Stimulated activated CD4-positive, alpha-beta T cell treated with anti-CD3 and anti-CD28 coated beads, TNF-alpha, amount 100 ng/mL, for 4 hours (primary cell): ENCODE measurements at regions not wholly inside any gene's neighbourhood (a gene's known extent, or its start where the extent isn't known, plus 50 kb on each side); places are given as distances from the start of the nearest gene placed in this dataset.
"Not testable (repeated sequence)": the region's sequence is repeated elsewhere in the genome, so short reads cannot be mapped to it uniquely, and the experiment has no call there.

ENCODE experiments used
- DNase-seq, 3 experiments: peaks; one replicate each; pipeline ENCODE4 v3.0.0-alpha.2; 2020; ENCODE audit warnings: low read depth in 3 of 3

DNA sequence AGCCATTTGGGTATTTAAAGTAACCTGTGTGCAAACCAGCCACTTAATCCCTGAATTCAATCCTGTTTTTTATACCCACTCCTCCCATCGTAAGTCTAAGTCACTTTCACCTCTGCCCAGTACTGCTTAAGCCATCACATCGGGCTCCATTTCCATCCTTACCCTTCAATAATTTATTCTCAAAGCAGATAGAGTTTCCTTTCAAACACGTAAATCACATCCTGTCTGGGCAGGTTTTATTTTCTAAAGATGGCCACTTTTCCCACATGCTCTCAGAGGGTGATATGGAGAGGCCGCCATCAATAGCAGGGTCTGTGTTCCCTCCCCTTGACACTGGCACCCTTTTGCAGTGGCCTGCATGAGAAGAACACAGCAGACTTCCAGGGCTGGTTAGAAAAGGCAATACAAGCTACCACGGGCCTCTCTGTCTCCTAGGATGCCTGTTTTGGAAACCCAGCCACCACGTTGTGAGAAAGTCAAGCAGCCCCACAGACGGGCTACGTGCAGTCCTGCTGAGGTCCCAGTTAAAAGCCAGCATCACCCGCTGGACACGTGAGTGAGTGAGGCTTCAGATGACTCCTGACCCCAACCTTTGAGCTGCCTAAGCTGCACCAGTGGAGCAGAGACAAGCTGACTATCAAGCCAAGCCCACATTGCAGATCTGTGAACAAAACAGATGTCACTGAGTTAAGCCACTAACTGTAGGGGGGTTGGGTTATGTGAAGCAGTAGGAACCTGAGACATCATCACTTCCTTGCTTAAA lies 241.8 kb upstream of the SLCO3A1 start:
- DNase-seq, result no peak

DNA sequence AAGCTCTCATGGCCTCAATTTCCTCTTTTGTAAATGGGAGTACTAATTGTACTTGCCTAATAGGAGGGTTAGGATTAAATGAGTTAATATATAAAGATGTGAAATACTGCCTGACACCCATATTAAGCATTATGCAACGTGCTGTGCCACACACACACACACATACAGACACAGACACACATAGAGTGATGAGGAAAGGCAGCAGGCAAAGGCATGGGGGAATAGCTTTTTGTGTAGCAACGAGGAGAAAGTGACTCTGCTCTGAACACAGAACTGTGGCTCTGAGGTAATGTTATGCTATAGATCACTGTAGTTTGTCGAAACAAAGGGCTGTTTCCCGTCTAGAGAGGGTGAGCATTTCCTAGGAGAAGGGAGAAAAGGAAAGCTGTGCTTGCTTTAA lies 233.3 kb upstream of the SLCO3A1 start:
- DNase-seq, result no peak

DNA sequence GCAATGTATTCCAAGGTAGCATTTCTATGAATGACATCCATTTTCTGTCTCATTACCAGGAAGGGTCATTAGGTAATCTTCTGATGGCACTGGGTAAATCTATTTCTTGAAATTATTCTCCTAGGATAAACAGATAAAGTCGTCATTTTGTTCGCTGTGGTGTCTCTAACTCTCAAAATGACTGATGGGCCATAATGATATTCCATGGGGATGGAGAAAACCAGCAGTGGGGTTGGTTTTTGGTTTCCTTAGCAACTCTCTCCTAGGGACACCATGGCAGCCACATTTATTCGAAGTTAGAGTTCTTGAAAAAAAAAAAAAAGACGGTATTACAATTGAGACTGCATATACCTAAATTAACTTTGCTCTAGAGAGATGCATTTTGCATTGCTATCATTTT lies 231.3 kb upstream of the SLCO3A1 start:
- DNase-seq, result no peak

GRCh38 chr15:91622711-91623342 lies 230.7 kb upstream of the SLCO3A1 start:
- DNase-seq, result no peak

DNA sequence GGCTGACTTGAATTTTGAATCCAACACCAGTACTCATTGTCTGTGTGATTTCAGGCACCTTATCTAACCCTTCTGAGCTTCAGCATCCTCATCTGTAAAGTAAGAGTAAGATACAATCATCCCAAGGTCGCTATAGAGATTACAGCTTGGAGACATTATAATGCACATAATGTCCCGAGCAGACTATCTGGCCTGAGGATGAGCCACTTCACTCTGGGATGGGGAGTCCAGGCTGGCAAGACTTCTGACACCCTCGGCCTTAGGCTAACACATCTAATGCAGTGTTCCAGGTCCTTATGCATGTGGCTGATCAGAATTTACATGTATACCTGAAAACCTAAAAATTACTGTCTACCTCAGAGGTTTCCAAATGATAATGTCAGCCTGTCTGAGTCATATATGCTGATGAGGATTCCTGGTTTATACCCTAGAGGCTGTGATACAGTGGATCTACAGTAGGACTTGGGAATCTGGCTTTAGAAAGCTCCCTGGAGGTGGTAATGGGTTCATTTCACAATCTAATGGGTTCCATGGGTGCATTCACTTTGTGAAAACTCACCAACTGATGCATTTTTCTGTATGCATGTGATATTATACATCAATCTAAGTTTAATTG lies 229.0 kb upstream of the SLCO3A1 start:
- DNase-seq, result no peak

GRCh38 chr15:91625506-91625905 lies 228.0 kb upstream of the SLCO3A1 start:
- no peak for DNase-seq

GRCh38 chr15:91627473-91628278 lies 225.8 kb upstream of the SLCO3A1 start:
- no peak for DNase-seq

DNA sequence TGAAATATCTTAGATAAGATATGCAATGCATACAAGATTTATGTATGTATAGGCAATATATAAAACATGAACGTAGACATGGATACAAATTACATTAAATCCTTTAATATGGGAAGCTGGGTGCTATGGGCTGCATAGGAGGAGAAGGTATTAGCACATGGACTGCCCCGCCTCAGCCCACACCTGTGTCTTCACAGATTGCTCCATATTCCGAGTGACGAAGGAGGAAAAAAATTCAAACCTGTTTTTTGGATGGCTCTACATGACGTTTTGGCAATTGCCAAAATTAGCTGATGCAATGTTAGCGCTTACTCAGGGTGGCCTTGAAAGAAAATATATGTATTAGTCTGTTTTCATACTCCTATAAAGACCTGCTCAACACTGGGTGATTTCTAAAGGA lies 223.4 kb upstream of the SLCO3A1 start:
- DNase-seq, result no peak

GRCh38 chr15:91632176-91632575 lies 221.3 kb upstream of the SLCO3A1 start:
- DNase-seq, result no peak

DNA sequence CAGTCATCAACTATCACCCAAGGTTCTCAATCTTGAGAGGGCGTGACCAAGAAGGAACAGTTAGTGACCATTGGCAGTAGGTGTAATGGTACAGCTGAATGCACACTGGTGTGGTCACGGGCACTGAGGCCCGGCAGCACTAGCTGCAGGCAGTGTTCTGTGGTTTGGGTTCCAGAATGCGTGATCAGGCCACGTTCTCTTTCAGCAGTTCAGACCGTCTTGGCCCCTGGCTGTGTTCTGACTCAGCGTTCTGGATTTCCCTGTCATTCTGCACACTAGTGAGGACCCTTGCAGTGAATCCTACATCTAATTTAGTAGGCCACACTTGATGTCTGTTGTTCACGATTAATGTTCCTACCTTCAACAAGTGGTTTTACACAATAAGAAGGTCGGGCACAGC lies 220.5 kb upstream of the SLCO3A1 start:
- no peak for DNase-seq

DNA sequence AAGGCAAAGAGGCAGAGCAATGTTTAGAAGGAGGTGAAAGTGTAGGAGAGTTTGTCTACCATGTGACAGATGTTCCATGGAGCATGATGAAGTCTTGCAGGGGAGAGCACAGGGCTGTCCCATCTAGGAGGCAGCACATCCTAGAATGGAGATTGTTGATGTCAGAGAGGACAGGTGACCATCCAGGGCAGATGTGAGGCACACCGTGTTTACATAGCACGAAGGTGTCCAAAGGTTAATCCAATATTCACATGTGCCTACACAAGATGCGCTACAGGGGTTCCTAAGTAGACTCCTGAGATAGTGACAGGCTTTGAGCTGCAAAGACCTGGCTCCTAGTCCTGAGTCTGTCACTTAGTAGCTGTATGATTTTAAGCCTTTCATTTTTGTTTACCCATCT lies 219.3 kb upstream of the SLCO3A1 start:
- no peak for DNase-seq

GRCh38 chr15:91635080-91635479 lies 218.4 kb upstream of the SLCO3A1 start:
- no peak for DNase-seq

DNA sequence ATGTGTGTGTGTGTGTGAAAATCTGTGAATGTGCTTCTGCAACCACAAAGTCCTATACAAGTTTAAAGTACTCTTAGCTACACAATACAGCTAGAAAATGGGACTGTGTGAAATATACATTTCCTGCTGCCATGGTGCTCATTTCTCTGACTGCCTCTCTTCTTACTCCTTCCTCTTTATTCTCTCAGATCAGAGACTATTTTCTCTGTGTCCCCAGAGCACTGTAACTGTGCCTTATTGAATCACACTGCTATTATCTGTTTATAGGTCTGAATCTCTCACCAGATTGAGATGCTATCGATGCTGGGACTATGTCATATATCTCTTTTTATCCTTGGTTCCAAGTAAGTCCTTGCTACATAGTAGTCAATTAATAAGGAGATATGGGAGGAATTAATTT lies 217.9 kb upstream of the SLCO3A1 start:
- no peak for DNase-seq

- no peak for DNase-seq
Measured at GRCh38 chr15:91649016-91649415, 204.5 kb upstream of the SLCO3A1 start.

GRCh38 chr15:91649831-91650321 lies 203.6 kb upstream of the SLCO3A1 start:
- DNase-seq, result no peak

GRCh38 chr15:91651251-91651650 lies 202.3 kb upstream of the SLCO3A1 start:
- no peak for DNase-seq

DNA sequence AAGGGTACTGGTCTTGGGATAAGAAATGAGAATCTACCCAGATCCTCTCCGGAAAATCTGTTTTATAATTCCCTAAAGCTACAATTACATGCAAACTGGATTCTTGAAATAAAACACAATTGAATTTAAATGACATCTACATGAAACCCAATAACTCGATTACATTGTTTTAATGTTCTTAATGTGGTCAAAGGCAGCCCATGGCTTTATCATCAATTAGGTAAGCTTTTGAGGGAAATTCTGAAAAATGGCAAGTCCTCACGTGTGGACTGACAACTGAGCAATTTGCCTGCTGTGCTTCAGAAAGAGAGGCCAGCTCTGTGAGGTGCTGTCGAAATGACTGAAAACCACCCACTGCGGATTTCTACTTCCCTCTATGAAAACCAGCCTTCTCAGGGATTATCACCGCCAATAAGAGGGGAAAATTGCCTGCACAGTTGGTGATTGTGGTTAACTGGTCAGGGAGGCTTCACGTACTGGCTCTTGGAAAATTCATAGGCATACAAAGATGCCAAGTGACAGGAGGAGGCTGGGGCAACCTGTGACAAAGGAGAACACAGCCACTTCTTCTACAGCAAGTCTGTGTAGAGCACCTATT lies 200.8 kb upstream of the SLCO3A1 start:
- no peak for DNase-seq

GRCh38 chr15:91655563-91656290 lies 197.8 kb upstream of the SLCO3A1 start:
- DNase-seq, result not testable (repeated sequence)

DNA sequence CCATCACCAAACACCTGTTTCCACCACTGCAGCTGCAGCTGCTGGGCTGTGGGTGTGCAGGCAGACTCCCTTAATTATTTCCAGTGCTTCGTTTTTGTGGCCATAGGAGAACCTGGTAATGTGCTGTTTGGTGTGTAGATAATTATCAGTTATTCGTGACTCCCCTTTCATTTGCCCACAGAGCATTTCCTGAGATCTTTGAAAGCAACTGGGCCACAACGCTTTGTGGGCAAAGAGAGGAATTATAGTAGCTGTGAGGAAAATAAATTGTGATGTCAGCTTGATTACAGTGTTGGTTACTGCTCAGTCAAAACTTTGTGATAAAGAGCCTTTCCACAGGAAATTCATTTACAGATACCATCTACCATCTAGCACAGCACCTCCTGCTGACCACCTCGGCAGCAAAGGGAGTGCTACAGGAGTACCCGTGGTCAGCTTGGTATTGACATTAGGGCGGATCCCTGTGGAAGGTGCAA lies 193.3 kb upstream of the SLCO3A1 start:
- no peak for DNase-seq

DNA sequence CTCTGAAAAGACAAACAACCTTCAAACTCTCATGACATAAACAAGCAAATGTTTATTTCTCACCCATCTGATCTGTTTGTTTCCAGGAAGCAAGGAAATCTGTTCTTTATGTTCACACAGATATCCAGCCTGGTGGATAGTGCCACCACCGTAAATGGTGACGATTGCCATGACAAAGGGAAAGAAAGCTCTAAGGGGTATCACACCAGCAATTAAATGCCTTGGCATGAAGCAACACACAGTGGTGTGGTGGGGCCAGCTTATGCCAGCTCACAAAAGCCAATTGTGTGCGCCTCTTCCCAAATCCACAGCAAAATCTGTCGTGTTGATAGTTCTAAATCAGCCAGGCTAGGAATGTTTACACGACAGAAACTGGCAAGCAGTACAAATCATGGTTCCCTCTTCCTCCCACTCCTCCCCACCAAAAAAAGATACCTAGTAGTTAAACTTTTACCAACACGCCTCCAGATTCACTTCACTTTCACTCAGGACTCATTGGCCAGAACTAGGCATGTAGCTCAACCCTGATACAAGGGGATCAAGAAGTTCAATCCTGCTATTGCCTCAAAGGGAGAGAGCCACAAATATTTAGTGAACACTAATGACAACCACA lies 189.2 kb upstream of the SLCO3A1 start:
- DNase-seq, result no peak
